PC-9 (cell line): ENCODE measurements at regions not wholly inside any gene's neighbourhood (a gene's known extent, or its start where the extent isn't known, plus 50 kb on each side); places are given as distances from the start of the nearest gene placed in this dataset.

Source experiments
- BruUV-seq: library from RNA; stranded (reverse); fragments of 400-500 nt; replicated peaks from 2 replicates; lab custom pipeline; 2021; lab: Mats Ljungman, UMichigan
- CTCF ChIA-PET: fragments of 300-600 bp; sonication (Branson Sonifier 250); formaldehyde crosslinking; loops from one replicate; lab custom pipeline; 2022; ENCODE audit warnings: antibody characterized with exemption; lab: Charles Lee
- POLR2A ChIA-PET: fragments of 300-600 bp; sonication (Branson Sonifier 250); formaldehyde crosslinking; loops from one replicate; lab custom pipeline; 2022; ENCODE audit warnings: antibody characterized with exemption; ENCODE audit not compliant: unreplicated experiment; lab: Charles Lee
- DNase-seq, 2 experiments: peaks; one replicate each; pipeline versions ENCODE4 v3.0.0 to v3.0.0-alpha.2; 2015 to 2022; ENCODE audit warnings: mixed read lengths in 1 of 2
- H2AFZ ChIP-seq: fragments of 200-600 bp; sonication (generic); 2 replicates; pipeline ENCODE4 v1.8.1; 2017; ENCODE audit warnings: antibody characterized with exemption
- H3F3A ChIP-seq: fragments of 200-600 bp; sonication (generic); 2 replicates; pipeline ENCODE4 v1.8.1; 2017; ENCODE audit warnings: antibody characterized with exemption, mild to moderate bottlenecking, low read depth; ENCODE audit not compliant: insufficient read depth
- H3K27ac ChIP-seq: fragments of 200-600 bp; sonication (generic); 2 replicates; pipeline ENCODE4 v1.6.1; 2016; ENCODE audit warnings: mixed run types
- H3K27me3 ChIP-seq: fragments of 200-600 bp; sonication (generic); 2 replicates; pipeline ENCODE4 v1.6.1; 2016; ENCODE audit warnings: low read depth, mixed run types; ENCODE audit not compliant: insufficient read depth
- H3K36me3 ChIP-seq: fragments of 200-600 bp; sonication (generic); 2 replicates; pipeline ENCODE4 v1.6.1; 2016; ENCODE audit warnings: low read depth, mixed run types
- H3K4me1 ChIP-seq: fragments of 200-600 bp; sonication (generic); replicated peaks from 2 replicates; pipeline ENCODE4 v1.6.1; 2016; ENCODE audit warnings: mixed run types; ENCODE audit not compliant: insufficient read depth
- H3K4me2 ChIP-seq: fragments of 200-600 bp; sonication (generic); 2 replicates; pipeline ENCODE4 v1.6.1; 2017; ENCODE audit warnings: mixed run types
- H3K4me3 ChIP-seq: fragments of 200-600 bp; sonication (generic); 2 replicates; pipeline ENCODE4 v1.6.1; 2016; ENCODE audit warnings: mixed run types
- H3K79me2 ChIP-seq: fragments of 200-600 bp; sonication (generic); 2 replicates; pipeline ENCODE4 v1.6.1; 2017; ENCODE audit warnings: low read depth, mixed run types
- H3K9me2 ChIP-seq: fragments of 200-600 bp; sonication (generic); 2 replicates; pipeline ENCODE4 v1.8.1; 2017; ENCODE audit warnings: mild to moderate bottlenecking; ENCODE audit not compliant: insufficient read depth
- H3K9me3 ChIP-seq: fragments of 200-600 bp; sonication (generic); 2 replicates; pipeline ENCODE4 v1.8.1; 2016; ENCODE audit warnings: low read depth; ENCODE audit not compliant: insufficient read depth
- H4K20me1 ChIP-seq: fragments of 200-600 bp; sonication (generic); 2 replicates; pipeline ENCODE4 v1.8.1; 2017; ENCODE audit not compliant: insufficient read depth
- EZH2 ChIP-seq: fragments of 200-600 bp; sonication (generic); IDR thresholded peaks from 2 replicates; pipeline ENCODE4 v1.8.0; 2017; ENCODE audit warnings: antibody characterized with exemption, low read depth
- intact Hi-C: fragments of 100-400 bp; cut with micrococcal nuclease; formaldehyde crosslinking; loops from one replicate; pipeline ENCODE4 v1.10.0; 2022; ENCODE audit not compliant: unreplicated experiment
- TF ChIP-seq, protein P1 (sequence below): fragments of 200-600 bp; sonication (generic); conservative IDR thresholded peaks from 2 replicates; pipeline ENCODE4 v1.6.1; 2017; ENCODE audit warnings: mixed run types, antibody characterized with exemption, mild to moderate bottlenecking, moderate library complexity

DNA sequence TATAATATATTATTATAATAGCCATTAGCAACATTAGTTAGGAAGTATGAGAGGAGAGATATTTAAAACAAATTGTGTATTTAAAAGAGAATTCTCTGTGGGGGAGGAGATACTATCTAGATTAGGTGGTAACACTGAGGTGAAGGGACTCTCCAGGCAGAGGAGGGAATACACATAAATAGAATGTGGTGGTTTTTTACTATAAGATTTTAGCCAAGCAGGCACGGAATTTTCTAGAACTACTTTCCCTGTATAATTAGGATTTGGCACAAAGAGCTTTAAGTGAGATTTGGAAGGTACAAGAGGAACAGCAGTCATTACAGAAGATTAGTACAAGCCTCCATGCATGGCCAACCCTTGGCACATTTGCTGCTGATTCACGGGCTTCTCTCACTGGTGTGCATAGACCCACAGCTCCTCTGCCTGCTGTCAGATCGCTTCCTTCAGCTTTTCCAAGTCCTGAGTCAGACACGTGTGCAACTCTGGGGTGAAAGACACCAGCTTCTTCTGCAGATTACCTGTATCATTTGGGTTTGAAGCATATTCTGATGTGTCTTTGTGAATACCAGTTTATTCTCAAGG, 685.5 kb downstream of the KCTD8 start:
- BruUV-seq = no TSS peak
- H3F3A ChIP-seq = no peaks in the 10 kb centered on the region; the same call in 1 of the 2 replicates
- no peaks in the 10 kb centered on the region for H4K20me1 ChIP-seq

DNA sequence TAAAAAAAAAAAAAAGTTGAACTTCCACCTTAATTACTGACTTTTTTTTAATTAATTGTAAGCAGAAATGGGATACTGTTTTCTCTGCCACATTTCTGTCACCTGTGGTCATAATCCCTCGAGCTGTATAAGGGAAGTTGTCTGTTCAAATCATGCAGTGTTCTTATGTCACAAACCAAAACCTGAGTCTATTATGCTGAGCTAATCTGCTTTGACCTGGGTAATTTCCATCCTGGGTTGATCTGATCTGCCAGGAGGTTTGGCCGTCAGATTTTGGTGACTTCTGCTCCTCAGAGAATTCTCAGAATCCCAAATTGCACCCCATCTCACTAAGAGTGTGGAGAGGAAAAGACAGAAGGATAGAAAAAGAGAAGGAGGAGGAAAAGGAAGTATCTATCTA, 683.1 kb downstream of the KCTD8 start:
- Histone ChIP-seq H3F3A (no peaks in the 10 kb centered on the region), H3K36me3 (no peaks in the 10 kb centered on the region), H3K4me2 (no peak overlapping the region), H3K27me3 (no peaks in the 10 kb centered on the region), H4K20me1 (no peaks in the 10 kb centered on the region), H3K9me2 (no peaks in the 10 kb centered on the region), H3K4me3 (no peak overlapping the region), H3K79me2 (no peaks in the 10 kb centered on the region), H2AFZ (no peak overlapping the region; the same call in 1 of the 2 replicates), H3K27ac (no peak overlapping the region), H3K4me1 (no peaks in the 10 kb centered on the region), H3K9me3 (no peaks in the 10 kb centered on the region)
- ChIA-PET POLR2A (no interaction called here), CTCF (no interaction called here)
- TF ChIP-seq, protein P1, sequence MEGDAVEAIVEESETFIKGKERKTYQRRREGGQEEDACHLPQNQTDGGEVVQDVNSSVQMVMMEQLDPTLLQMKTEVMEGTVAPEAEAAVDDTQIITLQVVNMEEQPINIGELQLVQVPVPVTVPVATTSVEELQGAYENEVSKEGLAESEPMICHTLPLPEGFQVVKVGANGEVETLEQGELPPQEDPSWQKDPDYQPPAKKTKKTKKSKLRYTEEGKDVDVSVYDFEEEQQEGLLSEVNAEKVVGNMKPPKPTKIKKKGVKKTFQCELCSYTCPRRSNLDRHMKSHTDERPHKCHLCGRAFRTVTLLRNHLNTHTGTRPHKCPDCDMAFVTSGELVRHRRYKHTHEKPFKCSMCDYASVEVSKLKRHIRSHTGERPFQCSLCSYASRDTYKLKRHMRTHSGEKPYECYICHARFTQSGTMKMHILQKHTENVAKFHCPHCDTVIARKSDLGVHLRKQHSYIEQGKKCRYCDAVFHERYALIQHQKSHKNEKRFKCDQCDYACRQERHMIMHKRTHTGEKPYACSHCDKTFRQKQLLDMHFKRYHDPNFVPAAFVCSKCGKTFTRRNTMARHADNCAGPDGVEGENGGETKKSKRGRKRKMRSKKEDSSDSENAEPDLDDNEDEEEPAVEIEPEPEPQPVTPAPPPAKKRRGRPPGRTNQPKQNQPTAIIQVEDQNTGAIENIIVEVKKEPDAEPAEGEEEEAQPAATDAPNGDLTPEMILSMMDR = no peak
- no peak for TF ChIP-seq EZH2
- intact Hi-C loops = no loop called here
- no TSS peak for BruUV-seq
- DNase-seq = no peak

More for the DNA sequence above, 685.5 kb downstream of the KCTD8 start:
- DNase-seq = no peak
- TF ChIP-seq, protein P1 = no peak
- TF ChIP-seq EZH2 = no peak
- H3K4me1 ChIP-seq = no peaks in the 10 kb centered on the region
- H3K27ac ChIP-seq = no peak overlapping the region
- H3K36me3 ChIP-seq = no peaks in the 10 kb centered on the region
- no peak overlapping the region for H3K4me3 ChIP-seq
- H3K9me3 ChIP-seq = no peaks in the 10 kb centered on the region
- intact Hi-C loops = no loop called here
- POLR2A ChIA-PET = no interaction called here
- H3K4me2 ChIP-seq = no peak overlapping the region
- H2AFZ ChIP-seq = no peak overlapping the region
- no peaks in the 10 kb centered on the region for H3K79me2 ChIP-seq
- H3K27me3 ChIP-seq = no peaks in the 10 kb centered on the region
- CTCF ChIA-PET = no interaction called here
- H3K9me2 ChIP-seq = no peaks in the 10 kb centered on the region

DNA sequence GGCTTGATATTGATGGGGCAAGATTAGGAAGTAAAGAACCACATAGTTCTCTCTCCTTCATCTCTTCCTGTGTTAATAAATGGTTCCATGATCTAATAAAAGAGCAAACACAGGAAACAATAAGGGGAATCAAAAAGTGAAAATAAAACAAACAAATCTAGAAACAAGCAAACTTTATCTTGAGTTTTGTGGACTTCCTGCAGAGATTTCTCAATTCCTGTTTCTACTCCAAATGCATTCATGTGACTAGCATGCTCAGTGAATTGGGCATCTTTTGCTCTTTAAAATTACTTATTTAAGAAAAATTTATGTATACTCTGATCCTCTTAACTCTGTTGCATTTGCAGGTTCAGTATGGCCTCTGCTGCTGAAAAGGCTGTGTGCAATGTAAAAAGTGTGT, 682.0 kb downstream of the KCTD8 start:
- no peak overlapping the region for H2AFZ ChIP-seq

More for the DNA sequence above, 682.0 kb downstream of the KCTD8 start:
- no peak overlapping the region for H3K27ac ChIP-seq
- H3K4me3 ChIP-seq = no peak overlapping the region
- no peaks in the 10 kb centered on the region for H3K27me3 ChIP-seq
- POLR2A ChIA-PET = no interaction called here
- no peaks in the 10 kb centered on the region for H3K36me3 ChIP-seq
- TF ChIP-seq EZH2 = no peak
- TF ChIP-seq, protein P1 = no peak
- no peaks in the 10 kb centered on the region for H3K9me2 ChIP-seq
- no TSS peak for BruUV-seq
- DNase-seq = no peak
- CTCF ChIA-PET = no interaction called here
- no peaks in the 10 kb centered on the region for H3F3A ChIP-seq
- intact Hi-C loops = no loop called here
- no peaks in the 10 kb centered on the region for H3K4me1 ChIP-seq
- H4K20me1 ChIP-seq = no peaks in the 10 kb centered on the region
- no peaks in the 10 kb centered on the region for H3K9me3 ChIP-seq
- H3K79me2 ChIP-seq = no peaks in the 10 kb centered on the region
- no peak overlapping the region for H3K4me2 ChIP-seq
